ENCODE measurements at regions not wholly inside any gene's neighbourhood (a gene's known extent, or its start where the extent isn't known, plus 50 kb on each side); places are given as distances from the start of the nearest gene placed in this dataset.

GRCh38 chr6:125597411-125598253 lies 151.8 kb upstream of the HEY2 start:
- no peak overlapping the region for H2AK5ac ChIP-seq (ENCODE audit: low read length)
- H3K79me1 ChIP-seq (ENCODE audit: low read length): no peaks in the 10 kb centered on the region
- H3K4me1 ChIP-seq (ENCODE audit: control insufficient read depth, low read depth, low read length): no peaks in the 10 kb centered on the region
- H3K23ac ChIP-seq (ENCODE audit: low read length): no peak overlapping the region
- no peak overlapping the region for H2BK5ac ChIP-seq (ENCODE audit: low read length)
- no peak overlapping the region for H2BK15ac ChIP-seq (replicated peaks; ENCODE audit: low read depth)
- no peak overlapping the region for H2BK120ac ChIP-seq (ENCODE audit: low read depth, low read length)
- H3K4me2 ChIP-seq (ENCODE audit: low read length): no peak overlapping the region
- no CpG with 5 or more reads among the region's 7 CpGs for WGBS (ENCODE audit: extremely low coverage, insufficient coverage, low lambda C conversion rate)
- no peak overlapping the region for H4K8ac ChIP-seq (ENCODE audit: low read depth, low read length)
- H3K27me3 ChIP-seq (ENCODE audit: insufficient read depth, low read length, poor library complexity): no peaks in the 10 kb centered on the region
- no peak overlapping the region for H3K4ac ChIP-seq (ENCODE audit: low read depth, low read length)
- no peak overlapping the region for H3K18ac ChIP-seq (ENCODE audit: low read length)
- no peak overlapping the region for H3K27ac ChIP-seq (ENCODE audit: low read depth, low read length)
- no peaks in the 10 kb centered on the region for H3K36me3 ChIP-seq (ENCODE audit: control insufficient read depth, insufficient read depth, low read length)
- DNase-seq: no peak
- H3K9ac ChIP-seq (ENCODE audit: low read length): no peak overlapping the region
- peak overlapping the region; percentile 40 for H3K56ac ChIP-seq (ENCODE audit: low read length)
- no peak overlapping the region for H4K5ac ChIP-seq (ENCODE audit: low read length)
- no peaks in the 10 kb centered on the region for H3K79me2 ChIP-seq (ENCODE audit: control insufficient read depth, insufficient read depth, low read length)
- no peak overlapping the region for H3K4me3 ChIP-seq (ENCODE audit: low read length)

GRCh38 chr6:125598422-125598821 lies 151.0 kb upstream of the HEY2 start:
- no peak overlapping the region for H2AK5ac ChIP-seq (ENCODE audit: low read length)
- no peaks in the 10 kb centered on the region for H3K27me3 ChIP-seq (ENCODE audit: insufficient read depth, low read length, poor library complexity)
- WGBS (ENCODE audit: extremely low coverage, insufficient coverage, low lambda C conversion rate): no CpG with 5 or more reads among the region's 5 CpGs
- H3K4me3 ChIP-seq (ENCODE audit: low read length): no peak overlapping the region
- H3K27ac ChIP-seq (ENCODE audit: low read depth, low read length): no peak overlapping the region
- H2BK5ac ChIP-seq (ENCODE audit: low read length): no peak overlapping the region
- H2BK120ac ChIP-seq (ENCODE audit: low read depth, low read length): no peak overlapping the region
- H3K23ac ChIP-seq (ENCODE audit: low read length): no peak overlapping the region
- H3K4me2 ChIP-seq (ENCODE audit: low read length): no peak overlapping the region
- no peak overlapping the region for H3K4ac ChIP-seq (ENCODE audit: low read depth, low read length)
- H3K18ac ChIP-seq (ENCODE audit: low read length): no peak overlapping the region
- H3K56ac ChIP-seq (ENCODE audit: low read length): no peak overlapping the region
- no peaks in the 10 kb centered on the region for H3K4me1 ChIP-seq (ENCODE audit: control insufficient read depth, low read depth, low read length)
- no peak overlapping the region for H3K9ac ChIP-seq (ENCODE audit: low read length)
- H4K5ac ChIP-seq (ENCODE audit: low read length): no peak overlapping the region
- H3K79me2 ChIP-seq (ENCODE audit: control insufficient read depth, insufficient read depth, low read length): no peaks in the 10 kb centered on the region
- H2BK15ac ChIP-seq (replicated peaks; ENCODE audit: low read depth): no peak overlapping the region
- DNase-seq: peak; percentile 20
- no peaks in the 10 kb centered on the region for H3K36me3 ChIP-seq (ENCODE audit: control insufficient read depth, insufficient read depth, low read length)
- H4K8ac ChIP-seq (ENCODE audit: low read depth, low read length): no peak overlapping the region
- no peaks in the 10 kb centered on the region for H3K79me1 ChIP-seq (ENCODE audit: low read length)

- Histone ChIP-seq H3K79me2 (ENCODE audit: control insufficient read depth, insufficient read depth, low read length) (no peaks in the 10 kb centered on the region), H3K4me1 (ENCODE audit: control insufficient read depth, low read depth, low read length) (no peaks in the 10 kb centered on the region), H2BK120ac (ENCODE audit: low read depth, low read length) (no peak overlapping the region), H3K36me3 (ENCODE audit: control insufficient read depth, insufficient read depth, low read length) (no peaks in the 10 kb centered on the region), H2BK5ac (ENCODE audit: low read length) (no peak overlapping the region), H3K23ac (ENCODE audit: low read length) (no peak overlapping the region), H3K79me1 (ENCODE audit: low read length) (no peaks in the 10 kb centered on the region), H2AK5ac (ENCODE audit: low read length) (no peak overlapping the region), H3K4me2 (ENCODE audit: low read length) (no peak overlapping the region), H4K5ac (ENCODE audit: low read length) (no peak overlapping the region), H3K56ac (ENCODE audit: low read length) (no peak overlapping the region), H3K4me3 (ENCODE audit: low read length) (no peak overlapping the region), H3K27me3 (ENCODE audit: insufficient read depth, low read length, poor library complexity) (no peaks in the 10 kb centered on the region), H2BK15ac (replicated peaks; ENCODE audit: low read depth) (no peak overlapping the region), H3K9ac (ENCODE audit: low read length) (no peak overlapping the region), H3K27ac (ENCODE audit: low read depth, low read length) (no peak overlapping the region), H3K4ac (ENCODE audit: low read depth, low read length) (no peak overlapping the region), H3K18ac (ENCODE audit: low read length) (no peak overlapping the region), H4K8ac (ENCODE audit: low read depth, low read length) (no peak overlapping the region)
- no peak for DNase-seq
- no CpG with 5 or more reads among the region's 1 CpG for WGBS (ENCODE audit: extremely low coverage, insufficient coverage, low lambda C conversion rate)
Observed at GRCh38 chr6:125604257-125604656, 145.2 kb upstream of the HEY2 start.

- H4K5ac ChIP-seq (ENCODE audit: low read length): no peak overlapping the region
- H4K8ac ChIP-seq (ENCODE audit: low read depth, low read length): no peak overlapping the region
- no peaks in the 10 kb centered on the region for H3K36me3 ChIP-seq (ENCODE audit: control insufficient read depth, insufficient read depth, low read length)
- peak overlapping the region; percentile 31 for H3K9ac ChIP-seq (ENCODE audit: low read length)
- H3K4me3 ChIP-seq (ENCODE audit: low read length): no peak overlapping the region
- no peaks in the 10 kb centered on the region for H3K79me2 ChIP-seq (ENCODE audit: control insufficient read depth, insufficient read depth, low read length)
- H2BK120ac ChIP-seq (ENCODE audit: low read depth, low read length): no peak overlapping the region
- H3K56ac ChIP-seq (ENCODE audit: low read length): peak overlapping the region; percentile 78
- peak overlapping the region; percentile 90 for H3K18ac ChIP-seq (ENCODE audit: low read length)
- H2BK5ac ChIP-seq (ENCODE audit: low read length): peak overlapping the region; percentile 49
- H2AK5ac ChIP-seq (ENCODE audit: low read length): no peak overlapping the region
- H3K4me2 ChIP-seq (ENCODE audit: low read length): peak overlapping the region; percentile 41
- H3K79me1 ChIP-seq (ENCODE audit: low read length): no peaks in the 10 kb centered on the region
- peak; percentile 55 for DNase-seq
- H2BK15ac ChIP-seq (replicated peaks; ENCODE audit: low read depth): no peak overlapping the region
- H3K4ac ChIP-seq (ENCODE audit: low read depth, low read length): peak overlapping the region; percentile 37
- peaks cover 6% of the 10 kb centered on the region for H3K4me1 ChIP-seq (ENCODE audit: control insufficient read depth, low read depth, low read length)
- WGBS (ENCODE audit: extremely low coverage, insufficient coverage, low lambda C conversion rate): no CpG with 5 or more reads among the region's 11 CpGs
- no peaks in the 10 kb centered on the region for H3K27me3 ChIP-seq (ENCODE audit: insufficient read depth, low read length, poor library complexity)
- H3K27ac ChIP-seq (ENCODE audit: low read depth, low read length): no peak overlapping the region
- no peak overlapping the region for H3K23ac ChIP-seq (ENCODE audit: low read length)
Observed at GRCh38 chr6:125611573-125612344, 137.7 kb upstream of the HEY2 start.

DNA sequence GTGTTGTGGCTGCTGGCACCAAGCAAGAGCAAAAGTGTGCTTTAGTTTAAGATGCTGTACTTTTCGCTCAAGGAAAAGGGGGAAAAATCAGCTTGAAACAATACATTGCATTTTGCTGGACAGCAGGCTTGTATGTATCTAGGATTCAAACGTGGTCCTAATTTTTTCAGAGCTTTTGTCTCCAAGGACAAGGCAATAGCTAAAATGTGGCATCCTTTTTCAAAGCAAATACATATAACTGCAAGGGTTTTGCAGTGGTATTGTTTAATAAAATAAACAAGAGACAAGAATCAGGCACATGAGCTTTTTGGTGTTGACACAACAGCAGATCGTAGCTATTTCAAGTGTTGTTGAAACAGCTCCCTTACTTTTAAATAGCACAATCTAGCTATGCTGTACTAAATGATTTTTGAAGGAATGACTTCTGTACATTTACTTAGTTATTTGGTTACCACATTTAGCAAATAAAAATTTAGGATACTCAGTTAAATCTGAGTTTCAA lies 137.0 kb upstream of the HEY2 start:
- Histone ChIP-seq H2BK5ac (ENCODE audit: low read length) (no peak overlapping the region), H3K79me1 (ENCODE audit: low read length) (no peaks in the 10 kb centered on the region), H2AK5ac (ENCODE audit: low read length) (no peak overlapping the region), H3K27ac (ENCODE audit: low read depth, low read length) (no peak overlapping the region), H3K79me2 (ENCODE audit: control insufficient read depth, insufficient read depth, low read length) (no peaks in the 10 kb centered on the region), H3K27me3 (ENCODE audit: insufficient read depth, low read length, poor library complexity) (no peaks in the 10 kb centered on the region), H3K56ac (ENCODE audit: low read length) (peak overlapping the region; percentile 78), H3K4ac (ENCODE audit: low read depth, low read length) (no peak overlapping the region), H2BK15ac (replicated peaks; ENCODE audit: low read depth) (no peak overlapping the region), H2BK120ac (ENCODE audit: low read depth, low read length) (no peak overlapping the region), H3K4me2 (ENCODE audit: low read length) (no peak overlapping the region), H3K4me1 (ENCODE audit: control insufficient read depth, low read depth, low read length) (peaks cover 6% of the 10 kb centered on the region), H3K36me3 (ENCODE audit: control insufficient read depth, insufficient read depth, low read length) (no peaks in the 10 kb centered on the region), H4K8ac (ENCODE audit: low read depth, low read length) (no peak overlapping the region), H3K4me3 (ENCODE audit: low read length) (no peak overlapping the region), H3K9ac (ENCODE audit: low read length) (peak overlapping the region; percentile 20), H3K23ac (ENCODE audit: low read length) (no peak overlapping the region), H4K5ac (ENCODE audit: low read length) (no peak overlapping the region), H3K18ac (ENCODE audit: low read length) (peak overlapping the region; percentile 90)
- no peak for DNase-seq
- WGBS (ENCODE audit: extremely low coverage, insufficient coverage, low lambda C conversion rate): no CpG with 5 or more reads among the region's 3 CpGs
